ENCODE measurements at regions not wholly inside any gene's neighbourhood (a gene's known extent, or its start where the extent isn't known, plus 50 kb on each side); places are given as distances from the start of the nearest gene placed in this dataset.

- DNase-seq (ENCODE audit: low read depth, low spot score) (no peak), ATAC-seq (no peak)
- ChIA-PET CTCF (no interaction called here), POLR2A (no interaction called here)
- intact Hi-C loops (cut with micrococcal nuclease; ENCODE audit: unreplicated experiment) (no loop called here), in situ Hi-C loops (cut with HindIII; ENCODE audit: low pct_unique_long_range_greater_than_20kb, low sequenced_read_pairs) (no loop called here)
- Histone ChIP-seq H3K4me1 (ENCODE audit: control insufficient read depth, insufficient read depth, low read length) (no peaks in the 10 kb centered on the region), H3K9me3 (ENCODE audit: control insufficient read depth, insufficient read depth, low read depth, low read length) (no peaks in the 10 kb centered on the region), H3K27ac (ENCODE audit: low read length) (no peak overlapping the region), H3K27me3 (ENCODE audit: control insufficient read depth, insufficient read depth, low read length) (peaks cover 10% of the 10 kb centered on the region; the same call in 1 of the 2 replicates), H3K36me3 (ENCODE audit: control insufficient read depth, insufficient read depth, low read length) (no peaks in the 10 kb centered on the region), H3K4me3 (ENCODE audit: low read depth in 2 of 2, low read length in 2 of 2) (no peak overlapping the region)
- TF ChIP-seq CTCF (IDR thresholded peaks at IDR 0.05) (no peak), POLR2AphosphoS5 (IDR thresholded peaks at IDR 0.05; ENCODE audit: low read depth, low read length) (no peak), SIN3A (IDR thresholded peaks at IDR 0.05; ENCODE audit: borderline replicate concordance, insufficient read depth, low read depth, low read length) (no peak), REST (IDR thresholded peaks at IDR 0.05; ENCODE audit: insufficient read depth in 1 of 2, low read depth in 2 of 2, low read length in 1 of 2) (no peak), TCF7L2 (IDR thresholded peaks at IDR 0.05; ENCODE audit: low read depth, low read length) (no peak)
- no TSS peak for BruUV-seq (replicated peaks)
These were observed 55.5 kb upstream of the ATP11B start for GRCh38 chr3:182737825-182738224.

GRCh38 chr3:182738583-182739411 lies 54.5 kb upstream of the ATP11B start:
- CTCF ChIA-PET = no interaction called here
- Histone ChIP-seq H3K4me1 (ENCODE audit: control insufficient read depth, insufficient read depth, low read length) (no peaks in the 10 kb centered on the region), H3K27ac (ENCODE audit: low read length) (no peak overlapping the region), H3K9me3 (ENCODE audit: control insufficient read depth, insufficient read depth, low read depth, low read length) (no peaks in the 10 kb centered on the region), H3K27me3 (ENCODE audit: control insufficient read depth, insufficient read depth, low read length) (peaks cover 10% of the 10 kb centered on the region; the same call in 1 of the 2 replicates), H3K36me3 (ENCODE audit: control insufficient read depth, insufficient read depth, low read length) (no peaks in the 10 kb centered on the region), H3K4me3 (ENCODE audit: low read depth in 2 of 2, low read length in 2 of 2) (no peak overlapping the region)
- intact Hi-C loops (cut with micrococcal nuclease; ENCODE audit: unreplicated experiment) = no loop called here
- in situ Hi-C loops (cut with HindIII; ENCODE audit: low pct_unique_long_range_greater_than_20kb, low sequenced_read_pairs) = no loop called here
- ATAC-seq (no peak), DNase-seq (ENCODE audit: low read depth, low spot score) (no peak)
- TF ChIP-seq POLR2AphosphoS5 (IDR thresholded peaks at IDR 0.05; ENCODE audit: low read depth, low read length) (no peak), CTCF (IDR thresholded peaks at IDR 0.05) (no peak), TCF7L2 (IDR thresholded peaks at IDR 0.05; ENCODE audit: low read depth, low read length) (no peak), SIN3A (IDR thresholded peaks at IDR 0.05; ENCODE audit: borderline replicate concordance, insufficient read depth, low read depth, low read length) (no peak), REST (IDR thresholded peaks at IDR 0.05; ENCODE audit: insufficient read depth in 1 of 2, low read depth in 2 of 2, low read length in 1 of 2) (no peak)
- POLR2A ChIA-PET = no interaction called here
- BruUV-seq (replicated peaks) = no TSS peak

All from Panc1 (cell line).